ENCODE measurements at regions not wholly inside any gene's neighbourhood (a gene's known extent, or its start where the extent isn't known, plus 50 kb on each side); places are given as distances from the start of the nearest gene placed in this dataset.

DNA sequence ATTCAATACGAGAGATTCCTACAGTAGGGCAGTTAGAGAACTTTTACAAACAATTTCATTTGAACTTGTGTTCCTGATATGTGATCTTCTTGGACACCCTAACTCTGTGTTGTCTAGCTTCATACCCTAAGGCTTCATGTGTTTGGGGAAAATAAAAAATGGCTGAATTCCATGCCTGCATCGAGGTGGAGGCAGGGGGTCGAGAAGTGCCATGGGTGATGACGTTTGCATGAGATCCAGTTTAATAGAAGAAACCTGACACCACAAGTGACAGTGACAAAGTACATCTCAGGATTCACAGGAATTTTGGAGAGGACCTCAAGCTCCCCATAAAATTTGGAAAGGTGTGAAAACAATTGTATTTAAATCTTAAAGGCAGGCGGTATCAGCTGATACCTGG, 169.2 kb upstream of the NABP1 start:
- TF ChIP-seq CTCF (IDR thresholded peaks at IDR 0.05) (no peak), POLR2A (IDR thresholded peaks at IDR 0.05) (no peak)
- H3K4me3 ChIP-seq (ENCODE audit: low read depth, poor library complexity, severe bottlenecking) = no peak overlapping the region
- intact Hi-C loops (cut with DNase I; ENCODE audit: low total_unique reads) = no loop called here
- 78 to 82% methylated on average over 5 of the region's 5 CpGs for WGBS, 2 donors
- DNase-seq (ENCODE audit: low spot score in 2 of 2) = no peak

- no peak for TF ChIP-seq CTCF (IDR thresholded peaks at IDR 0.05)
- no peak for TF ChIP-seq POLR2A (IDR thresholded peaks at IDR 0.05)
- H3K4me3 ChIP-seq (ENCODE audit: low read depth, poor library complexity, severe bottlenecking) = no peak overlapping the region
- intact Hi-C loops (cut with DNase I; ENCODE audit: low total_unique reads) = no loop called here
- 91 to 92% methylated on average over 7 of the region's 7 CpGs for WGBS, 2 donors
- no peak for DNase-seq (ENCODE audit: low spot score in 2 of 2)
Measured at GRCh38 chr2:191512216-191512835, 165.6 kb upstream of the NABP1 start.

GRCh38 chr2:191512874-191513273, 165.1 kb upstream of the NABP1 start:
- WGBS, 2 donors = 82 to 87% methylated on average over 3 of the region's 3 CpGs
- no peak overlapping the region for H3K4me3 ChIP-seq (ENCODE audit: low read depth, poor library complexity, severe bottlenecking)
- intact Hi-C loops (cut with DNase I; ENCODE audit: low total_unique reads) = no loop called here
- DNase-seq (ENCODE audit: low spot score in 2 of 2) = no peak
- no peak for TF ChIP-seq CTCF (IDR thresholded peaks at IDR 0.05)
- no peak for TF ChIP-seq POLR2A (IDR thresholded peaks at IDR 0.05)

- no peak overlapping the region for H3K4me3 ChIP-seq (ENCODE audit: low read depth, poor library complexity, severe bottlenecking)
- intact Hi-C loops (cut with DNase I; ENCODE audit: low total_unique reads) = no loop called here
- no peak for TF ChIP-seq POLR2A (IDR thresholded peaks at IDR 0.05)
- WGBS, 2 donors = 45 to 62% methylated on average over 3 to 4 of the region's 4 CpGs
- no peak for DNase-seq (ENCODE audit: low spot score in 2 of 2)
Measured at GRCh38 chr2:191514613-191515012, 163.3 kb upstream of the NABP1 start.

DNA sequence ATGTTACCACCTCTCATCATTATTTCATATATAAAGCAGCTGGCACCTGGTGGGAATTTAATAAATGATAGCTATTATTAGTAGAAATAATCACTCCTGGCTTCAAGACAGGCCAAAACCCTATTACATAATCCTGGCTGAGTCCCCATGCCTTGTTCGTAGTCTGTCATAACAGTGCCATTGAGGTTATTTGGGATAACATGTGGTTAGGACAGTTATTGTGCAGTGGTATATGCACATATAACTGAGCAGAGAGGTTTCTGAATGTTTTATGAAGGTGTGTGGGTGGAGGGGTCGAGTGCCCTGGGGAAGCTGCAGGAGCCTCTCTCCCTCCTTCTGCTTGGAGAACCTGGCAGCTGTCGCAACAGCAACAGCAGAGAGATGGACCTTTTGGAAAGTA, 162.4 kb upstream of the NABP1 start:
- intact Hi-C loops (cut with DNase I; ENCODE audit: low total_unique reads) = no loop called here
- 52 to 59% methylated on average over 3 of the region's 3 CpGs for WGBS, 2 donors
- no peak overlapping the region for H3K4me3 ChIP-seq (ENCODE audit: low read depth, poor library complexity, severe bottlenecking)
- DNase-seq (ENCODE audit: low spot score in 2 of 2) = no peak
- TF ChIP-seq CTCF (IDR thresholded peaks at IDR 0.05) = no peak
- no peak for TF ChIP-seq POLR2A (IDR thresholded peaks at IDR 0.05)

DNA sequence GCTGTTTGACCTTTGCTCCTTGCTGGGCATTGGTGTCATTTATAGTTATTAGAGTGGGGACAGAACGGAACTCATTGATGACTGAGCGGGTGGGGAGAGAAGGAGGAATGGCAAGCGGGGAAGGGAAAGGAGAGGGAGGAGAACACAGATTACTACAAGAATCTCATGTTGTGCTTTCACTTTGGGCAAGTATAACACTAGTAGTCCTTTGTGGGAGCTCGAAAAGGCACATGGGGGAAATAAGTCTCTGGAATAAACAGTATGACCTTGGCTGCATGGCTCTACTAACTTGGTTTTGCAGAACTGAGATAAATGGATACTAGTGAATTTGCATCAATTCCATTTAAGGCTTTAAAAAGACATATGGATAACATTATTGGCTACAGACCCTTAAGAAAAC, 161.7 kb upstream of the NABP1 start:
- DNase-seq (ENCODE audit: low spot score in 2 of 2) = no peak
- no peak overlapping the region for H3K4me3 ChIP-seq (ENCODE audit: low read depth, poor library complexity, severe bottlenecking)
- intact Hi-C loops (cut with DNase I; ENCODE audit: low total_unique reads) = no loop called here
- TF ChIP-seq POLR2A (IDR thresholded peaks at IDR 0.05) (no peak), CTCF (IDR thresholded peaks at IDR 0.05) (no peak)
- WGBS, 2 donors = 72 to 81% methylated on average over 4 of the region's 4 CpGs

Data from lower leg skin (tissue), 4 donors.